GM18870 (cell line): ENCODE measurements at regions not wholly inside any gene's neighbourhood (a gene's known extent, or its start where the extent isn't known, plus 50 kb on each side); places are given as distances from the start of the nearest gene placed in this dataset.

Experiments used
- ATAC-seq: cut with Tn5 transposase; IDR thresholded peaks from one replicate; pipeline ENCODE4 v1.9.1; 2021; ENCODE audit warnings: moderate library complexity; ENCODE audit not compliant: unreplicated experiment

DNA sequence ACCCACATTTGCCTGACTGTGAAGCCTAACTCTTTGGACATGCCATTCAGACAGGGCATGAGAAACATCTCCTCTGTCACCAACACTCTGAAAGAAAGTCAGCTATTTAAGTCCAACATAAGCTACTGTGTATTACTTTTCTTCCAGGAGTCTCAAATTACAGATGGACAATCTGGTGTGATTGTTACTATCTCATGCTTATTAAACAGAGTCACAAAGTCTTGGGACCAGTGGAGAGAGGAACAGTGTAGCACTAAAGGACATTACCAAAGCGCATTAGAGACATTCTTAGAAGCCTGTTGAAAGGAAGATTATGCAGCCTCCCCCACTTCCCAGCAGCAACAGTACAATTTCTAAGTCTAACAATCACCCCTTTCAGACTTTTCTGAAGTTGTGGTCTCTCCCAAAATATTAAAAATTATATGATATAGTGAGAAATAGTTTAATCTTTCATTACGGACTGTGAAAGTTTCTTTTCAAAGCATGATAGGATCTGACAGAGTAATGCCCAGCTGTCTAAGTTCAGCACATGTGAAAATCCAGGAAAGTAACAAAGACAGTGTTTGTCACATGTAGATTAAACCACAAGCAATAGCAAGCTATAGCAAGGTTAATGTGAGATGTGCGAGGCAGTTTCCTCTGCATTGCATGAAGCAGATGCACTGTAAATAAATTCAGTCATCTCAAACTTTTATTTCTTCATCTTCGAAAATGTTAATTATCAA, 280.9 kb upstream of the FZD8 start:
- no peak for ATAC-seq

DNA sequence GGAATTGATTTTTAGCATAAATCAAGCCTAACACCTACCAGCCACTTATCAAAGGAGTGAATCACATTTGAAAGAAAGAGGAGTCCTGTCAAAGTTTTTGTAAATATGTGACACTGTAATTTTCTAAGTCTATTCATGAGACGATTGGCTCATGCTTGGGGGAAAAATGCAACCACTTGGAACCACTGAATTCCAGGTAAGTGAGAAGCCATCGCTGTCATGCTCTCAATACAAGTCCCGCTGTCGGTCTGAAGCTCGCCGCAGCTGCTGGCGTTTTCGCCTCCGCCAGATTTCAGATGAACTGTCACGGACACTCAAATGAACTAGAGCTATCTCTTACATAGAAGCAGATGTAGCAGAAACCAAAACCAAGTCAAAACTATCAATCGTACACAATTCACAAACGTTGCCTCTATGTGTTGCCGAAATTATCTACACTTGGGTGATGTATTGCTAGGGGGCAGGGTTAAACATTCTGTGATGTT, 279.8 kb upstream of the FZD8 start:
- ATAC-seq, result no peak

- no peak for ATAC-seq
These were observed 274.7 kb upstream of the FZD8 start for GRCh38 chr10:35916791-35917190.

DNA sequence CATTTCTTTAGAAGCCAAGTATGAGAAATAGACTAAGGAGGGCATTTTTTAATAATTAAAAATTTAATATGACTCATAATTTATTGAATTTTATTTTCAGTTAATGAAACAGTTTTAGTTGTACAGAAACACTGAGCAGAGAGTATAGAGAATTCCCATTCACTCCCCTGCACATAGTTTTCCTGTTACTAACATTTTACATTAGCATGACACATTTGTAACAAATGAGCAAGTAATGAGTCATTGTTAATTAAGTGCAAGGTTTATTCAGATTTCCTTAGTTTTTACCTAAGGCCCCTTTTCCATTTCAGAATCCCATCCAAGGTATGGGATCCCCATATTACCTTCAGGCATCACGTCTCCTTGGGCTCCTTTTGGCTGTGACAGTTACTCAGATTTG, 271.5 kb upstream of the FZD8 start:
- no peak for ATAC-seq

DNA sequence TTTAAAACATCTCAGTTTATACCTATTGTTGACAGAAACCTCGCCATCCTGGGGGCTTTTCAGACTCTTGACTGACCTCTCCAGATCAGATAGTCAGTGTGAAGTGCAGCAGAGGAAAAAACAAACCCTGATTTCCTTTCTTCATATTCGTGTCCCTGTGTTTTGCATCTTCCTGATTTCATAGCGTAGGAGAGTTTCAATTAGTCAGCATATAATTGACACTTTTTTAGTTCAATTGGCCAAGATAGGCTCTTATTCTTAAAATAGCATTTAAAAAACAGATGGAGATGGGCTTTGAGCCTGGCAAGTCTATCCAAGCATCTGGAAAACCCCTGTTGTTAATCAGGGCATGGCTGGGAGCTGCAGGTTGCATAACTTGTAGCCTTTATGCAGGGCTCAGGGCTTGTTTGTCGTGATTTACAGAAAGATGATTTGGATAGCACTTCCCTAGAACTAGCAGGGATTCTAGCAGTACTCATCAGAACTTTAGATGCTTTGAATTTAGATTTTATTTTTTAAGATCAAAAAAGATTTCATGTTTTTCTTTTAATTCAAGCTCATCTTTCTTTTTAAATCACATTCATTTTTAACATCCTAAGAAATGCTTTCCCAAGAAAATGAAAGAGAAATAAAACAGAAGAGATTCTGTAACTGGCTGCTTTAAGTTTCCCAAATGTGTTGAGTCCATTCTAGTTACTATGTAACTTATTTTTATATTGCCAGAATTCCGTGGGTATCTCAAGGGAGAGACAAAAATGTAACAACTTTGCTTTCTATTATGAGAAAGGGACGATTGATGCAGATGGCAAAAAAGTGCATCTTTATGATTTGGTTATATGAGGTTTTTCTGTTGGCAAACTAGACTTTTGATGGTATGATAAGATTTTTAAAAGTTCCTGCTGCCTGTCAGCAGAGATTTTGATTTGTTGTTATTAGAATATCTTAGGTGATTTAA, 270.8 kb upstream of the FZD8 start:
- ATAC-seq, result no peak

- no peak for ATAC-seq
These were observed 269.9 kb upstream of the FZD8 start for GRCh38 chr10:35911954-35912353.

GRCh38 chr10:35911233-35911632, 269.1 kb upstream of the FZD8 start:
- ATAC-seq, result no peak

- ATAC-seq, result no peak
These were observed 268.1 kb upstream of the FZD8 start for GRCh38 chr10:35910234-35910633.

DNA sequence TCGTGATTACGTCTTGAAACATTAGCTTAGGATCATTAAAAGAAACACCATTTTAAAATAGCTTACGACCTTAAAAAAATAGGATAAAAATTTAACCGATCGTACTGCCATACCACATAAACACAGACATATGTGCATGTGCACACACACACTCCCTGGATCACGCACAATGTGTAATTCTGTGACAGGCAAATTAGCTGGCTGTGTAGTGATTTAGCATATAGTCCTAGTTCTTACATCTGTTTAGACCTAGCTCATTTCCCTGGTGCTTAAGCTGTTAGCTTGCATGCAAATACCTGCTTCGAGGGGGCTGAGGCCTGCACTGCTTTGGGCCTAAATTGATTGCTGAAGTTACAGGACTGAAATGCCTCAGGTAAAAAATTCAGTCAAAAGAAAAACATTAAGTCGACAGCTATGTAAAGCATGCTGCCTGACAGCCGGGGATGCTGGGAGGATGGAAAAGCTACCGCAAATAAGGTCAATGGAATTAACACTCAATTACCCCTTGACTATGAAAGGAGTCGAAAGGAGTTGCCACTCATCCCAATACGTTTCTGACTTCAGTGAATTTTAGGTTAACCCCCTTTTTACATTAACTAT, 267.1 kb upstream of the FZD8 start:
- no peak for ATAC-seq

DNA sequence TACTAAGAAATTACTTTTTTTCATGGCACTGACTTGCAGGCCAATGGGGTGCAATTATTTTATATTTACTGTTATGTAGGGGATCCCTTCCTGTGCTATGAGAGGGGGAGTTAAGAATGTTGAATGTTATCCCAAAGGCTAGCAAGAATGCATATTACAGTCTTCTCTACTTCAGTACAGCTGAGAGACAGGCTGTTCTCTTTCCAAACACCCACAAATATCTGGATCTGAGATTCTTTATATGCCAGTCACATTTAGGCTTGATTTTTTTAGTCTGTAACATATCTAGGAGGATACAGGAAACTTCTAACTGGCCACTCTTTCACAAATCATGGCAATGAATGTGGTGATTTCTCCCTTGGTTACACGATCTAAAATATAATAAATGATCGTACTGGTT, 266.4 kb upstream of the FZD8 start:
- ATAC-seq, result no peak

DNA sequence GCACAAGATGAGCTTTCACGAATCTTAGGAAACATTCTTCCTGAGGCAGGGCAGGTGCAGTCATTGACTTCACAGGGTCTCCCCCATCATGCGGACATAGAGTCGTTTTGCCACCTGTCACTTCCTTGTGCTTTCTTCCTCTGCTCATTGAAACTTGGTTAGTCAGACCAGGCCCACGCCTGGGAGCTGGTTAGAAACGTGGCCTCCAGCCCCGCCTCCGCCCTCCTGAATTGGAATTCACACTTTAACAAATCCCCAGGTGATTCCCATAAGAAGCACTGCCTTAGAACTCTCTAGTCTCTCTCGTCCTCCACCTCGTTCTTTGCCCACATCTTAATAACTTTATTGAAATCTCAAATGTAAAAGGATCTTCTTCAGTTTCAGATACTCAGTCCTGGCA, 265.5 kb upstream of the FZD8 start:
- ATAC-seq, result no peak

DNA sequence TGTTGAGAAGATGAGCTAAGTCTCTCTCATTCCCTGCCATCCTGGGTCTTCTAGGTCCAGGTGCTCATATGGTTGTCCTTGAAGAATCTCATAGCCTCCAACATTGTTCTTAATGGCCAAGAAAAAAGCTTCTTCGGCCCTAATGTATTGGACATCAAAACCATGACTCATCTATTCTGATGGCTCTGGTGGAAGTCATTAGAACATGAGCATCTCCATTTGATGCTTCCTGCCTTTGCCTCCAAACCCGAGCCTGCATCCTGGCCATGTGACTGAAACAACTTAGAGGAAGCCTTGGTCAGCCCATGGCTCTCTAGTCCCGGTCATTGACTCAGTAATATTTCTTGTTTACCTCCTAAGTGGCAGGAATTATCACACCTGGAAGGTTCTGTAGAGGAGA, 264.1 kb upstream of the FZD8 start:
- no peak for ATAC-seq

DNA sequence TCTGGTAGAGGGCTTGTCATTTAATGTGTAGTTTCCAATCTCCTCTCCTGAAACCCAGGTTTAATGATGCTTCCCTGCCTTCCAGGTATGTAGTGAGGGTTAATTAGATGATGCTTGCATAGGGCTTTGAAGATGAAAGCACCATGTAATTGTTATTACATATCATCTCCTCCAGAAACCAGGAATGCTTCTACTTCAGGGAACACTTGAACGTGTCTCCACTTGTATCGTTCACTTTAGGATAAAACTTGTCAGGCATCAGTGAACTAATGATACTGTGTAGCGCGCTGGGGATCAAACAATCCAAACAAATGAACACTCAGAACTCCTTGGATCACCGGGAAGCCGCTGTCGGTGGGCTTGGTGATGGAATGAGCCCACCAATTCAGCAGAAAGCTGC, 260.9 kb upstream of the FZD8 start:
- no peak for ATAC-seq

GRCh38 chr10:35898716-35899440, 256.8 kb upstream of the FZD8 start:
- ATAC-seq, result no peak

DNA sequence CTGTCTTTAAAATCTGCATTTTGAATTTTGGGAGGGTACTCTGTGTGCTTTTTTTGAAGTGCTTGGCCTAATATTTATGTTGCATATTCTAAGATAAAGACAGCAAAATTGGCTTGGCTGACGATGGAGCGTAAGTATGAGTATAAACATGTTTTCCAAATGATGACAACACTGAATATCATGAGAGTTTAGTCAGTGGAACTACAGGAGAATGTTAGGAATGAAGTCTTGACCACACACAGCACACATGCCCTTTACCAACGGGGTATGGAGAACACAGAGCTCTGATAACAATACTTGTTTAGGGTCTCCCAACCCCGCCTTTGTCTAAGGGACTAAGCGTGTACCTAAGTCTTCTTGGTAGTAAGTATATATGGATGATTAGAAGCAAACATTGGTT, 253.9 kb upstream of the FZD8 start:
- ATAC-seq, result no peak

- ATAC-seq, result no peak
These were observed 253.2 kb upstream of the FZD8 start for GRCh38 chr10:35895331-35895730.

GRCh38 chr10:35892526-35892925, 250.4 kb upstream of the FZD8 start:
- no peak for ATAC-seq

DNA sequence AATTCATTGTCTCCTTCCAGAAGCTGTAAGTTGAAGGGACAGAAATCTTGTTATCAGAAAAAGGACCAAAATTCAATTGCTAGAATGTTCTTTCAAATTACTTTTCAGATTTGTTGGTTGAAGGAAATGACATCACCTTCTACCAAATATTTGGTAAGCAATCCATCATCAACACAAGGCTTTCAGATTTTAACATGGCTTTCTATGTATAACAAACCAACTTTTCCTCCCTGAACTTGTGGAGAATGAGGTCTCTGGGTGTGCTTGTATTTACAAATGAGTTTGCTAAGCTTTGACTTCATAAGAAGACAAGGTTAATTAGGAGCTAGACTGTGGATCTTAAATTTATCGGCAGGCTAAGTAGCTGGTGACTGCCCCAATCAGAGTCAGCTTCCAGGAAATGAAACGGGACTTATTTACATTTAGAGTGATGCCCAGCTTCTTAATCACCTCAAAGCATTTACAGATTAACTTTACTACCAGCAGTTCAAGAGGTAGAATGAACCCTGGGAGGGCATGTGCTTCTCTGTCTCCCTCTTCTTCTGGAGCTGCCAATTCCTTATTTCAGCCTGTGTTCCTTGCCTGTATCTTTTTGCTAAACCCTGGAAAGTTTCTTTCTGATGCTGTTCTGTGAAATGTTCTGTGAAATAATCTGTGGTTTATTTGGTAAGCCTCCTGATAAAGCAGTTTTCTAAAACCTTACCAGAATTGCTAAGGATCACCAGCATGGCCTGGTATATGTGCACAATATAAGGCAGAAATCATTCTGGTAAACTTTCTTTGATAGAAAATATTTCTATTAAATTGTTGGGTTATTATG, 248.8 kb upstream of the FZD8 start:
- no peak for ATAC-seq

- ATAC-seq, result no peak
These were observed 248.0 kb upstream of the FZD8 start for GRCh38 chr10:35889971-35890675.

DNA sequence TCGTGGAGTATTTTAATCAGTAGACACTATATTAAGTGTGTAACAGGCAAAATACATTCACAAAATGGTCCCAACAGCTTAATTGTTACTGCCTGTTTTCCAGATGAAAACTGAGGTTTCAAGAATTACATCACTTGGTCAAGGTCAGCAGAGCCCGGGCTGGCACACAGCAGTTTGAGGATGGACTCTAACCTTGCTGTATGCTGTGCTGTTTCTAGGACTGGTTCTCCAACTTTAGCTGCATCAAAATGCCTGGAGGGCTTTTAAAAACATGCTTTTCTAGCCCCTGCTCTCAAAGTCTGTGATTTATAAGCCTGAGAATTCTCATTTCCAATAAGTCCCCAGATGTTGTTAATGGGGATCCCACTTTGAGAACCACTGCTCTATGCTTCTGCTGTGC, 247.1 kb upstream of the FZD8 start:
- ATAC-seq, result no peak
